SK-N-DZ (cell line): ENCODE measurements at regions not wholly inside any gene's neighbourhood (a gene's known extent, or its start where the extent isn't known, plus 50 kb on each side); places are given as distances from the start of the nearest gene placed in this dataset.

ENCODE experiments used
- DNase-seq: peaks from one replicate; pipeline ENCODE4 v3.0.0-alpha.2; 2015; ENCODE audit warnings: low spot score

GRCh38 chr6:133835901-133836300 lies 53.0 kb upstream of the TCF21 start:
- no peak for DNase-seq

- peak; percentile 11 for DNase-seq
These were observed 51.0 kb upstream of the TCF21 start for GRCh38 chr6:133837801-133838349.
